Stimulated activated CD8-positive, alpha-beta memory T cell treated with anti-CD3 and anti-CD28 coated beads, Interleukin-15, amount 100 ng/mL, for 48 hours (primary cell): ENCODE measurements at regions not wholly inside any gene's neighbourhood (a gene's known extent, or its start where the extent isn't known, plus 50 kb on each side); places are given as distances from the start of the nearest gene placed in this dataset.
"Not testable (repeated sequence)": the region's sequence is repeated elsewhere in the genome, so short reads cannot be mapped to it uniquely, and the experiment has no call there.

Experiments used
- DNase-seq, 2 donors: peaks; one replicate each; pipeline ENCODE4 v3.0.0-alpha.2; 2020; ENCODE audit warnings: low read depth in 2 of 2

DNA sequence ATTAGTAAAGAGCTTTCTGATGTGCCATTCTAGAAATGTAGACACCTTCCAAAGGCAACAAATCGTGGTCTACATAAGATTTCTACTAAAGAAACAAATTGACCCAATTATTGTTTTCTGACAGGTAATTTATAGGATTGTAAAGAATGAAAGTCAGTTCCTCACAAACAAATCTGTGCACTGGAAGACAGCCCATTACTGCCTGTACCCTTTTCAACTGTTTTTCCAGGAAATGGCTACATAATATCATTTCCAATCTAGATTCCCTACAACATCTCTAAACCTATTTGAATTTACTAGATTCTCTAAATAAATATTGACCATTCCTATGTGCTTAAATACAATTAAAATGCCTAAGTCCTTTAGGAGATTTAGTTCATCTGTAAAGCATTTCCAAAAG lies 939.1 kb downstream of the FSCB start:
- DNase-seq = no peak

DNA sequence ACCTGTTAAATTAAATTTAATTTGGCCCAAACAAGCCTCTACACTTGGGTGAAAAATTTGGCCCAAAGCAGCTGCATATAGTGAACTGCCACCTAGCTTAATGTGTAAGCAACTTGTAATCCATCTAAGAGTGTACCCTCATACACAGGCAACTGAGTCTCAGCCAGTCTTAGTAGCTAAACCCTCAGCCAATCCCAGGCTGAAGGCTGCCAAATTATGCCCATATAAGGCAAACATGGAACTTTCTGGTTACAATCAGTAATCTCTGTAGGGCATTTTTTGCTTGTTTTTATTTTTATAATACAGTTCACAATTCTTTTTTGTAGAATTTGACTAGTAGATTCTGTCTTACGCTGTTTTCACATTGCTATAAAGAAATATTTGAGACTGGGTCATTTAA lies 958.7 kb downstream of the FSCB start:
- no peak for DNase-seq

- DNase-seq = not testable (repeated sequence)
Observed at GRCh38 chr14:43547596-43547995, 959.5 kb downstream of the FSCB start.

DNA sequence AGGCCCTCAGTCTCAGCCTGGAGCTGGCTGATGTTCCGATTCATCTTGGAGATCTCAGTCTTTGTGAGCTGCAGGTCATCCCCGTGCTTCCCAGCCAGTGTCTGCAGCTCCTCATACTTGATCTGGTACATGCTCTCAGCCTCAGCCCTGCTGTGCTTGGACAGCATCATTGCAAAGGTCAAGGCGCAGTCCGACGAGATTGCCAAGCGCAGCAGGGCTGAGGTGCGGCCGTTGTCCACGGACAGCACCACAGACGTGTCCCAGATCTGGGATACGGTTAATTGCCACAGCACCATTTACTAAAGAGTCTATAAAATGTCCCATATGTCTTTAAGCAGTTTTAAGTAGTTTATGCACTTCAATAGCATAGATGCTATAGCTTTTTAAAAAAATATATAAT lies 965.7 kb downstream of the FSCB start:
- DNase-seq = no peak

DNA sequence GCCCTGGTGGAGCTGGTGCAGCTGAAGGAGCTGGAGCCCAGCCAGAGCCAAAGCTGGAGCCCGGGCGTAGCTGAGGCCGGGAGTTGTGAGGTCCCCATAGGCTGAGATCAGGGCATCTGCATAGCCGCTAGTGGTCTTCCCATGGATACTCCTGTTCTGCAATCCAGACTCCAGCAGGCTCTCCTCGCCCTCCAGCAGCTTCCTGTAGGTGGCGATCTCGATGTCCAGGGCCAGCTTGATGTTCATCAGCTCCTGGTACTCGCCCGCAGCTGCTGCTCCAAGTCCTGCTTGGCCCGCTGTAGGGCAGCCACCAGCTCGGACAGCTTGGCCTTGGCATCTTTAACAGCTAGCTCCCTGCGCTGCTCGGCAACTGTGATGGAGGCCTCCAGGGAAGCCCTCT lies 966.1 kb downstream of the FSCB start:
- no peak for DNase-seq

GRCh38 chr14:43539210-43539609 lies 967.9 kb downstream of the FSCB start:
- DNase-seq = no peak

DNA sequence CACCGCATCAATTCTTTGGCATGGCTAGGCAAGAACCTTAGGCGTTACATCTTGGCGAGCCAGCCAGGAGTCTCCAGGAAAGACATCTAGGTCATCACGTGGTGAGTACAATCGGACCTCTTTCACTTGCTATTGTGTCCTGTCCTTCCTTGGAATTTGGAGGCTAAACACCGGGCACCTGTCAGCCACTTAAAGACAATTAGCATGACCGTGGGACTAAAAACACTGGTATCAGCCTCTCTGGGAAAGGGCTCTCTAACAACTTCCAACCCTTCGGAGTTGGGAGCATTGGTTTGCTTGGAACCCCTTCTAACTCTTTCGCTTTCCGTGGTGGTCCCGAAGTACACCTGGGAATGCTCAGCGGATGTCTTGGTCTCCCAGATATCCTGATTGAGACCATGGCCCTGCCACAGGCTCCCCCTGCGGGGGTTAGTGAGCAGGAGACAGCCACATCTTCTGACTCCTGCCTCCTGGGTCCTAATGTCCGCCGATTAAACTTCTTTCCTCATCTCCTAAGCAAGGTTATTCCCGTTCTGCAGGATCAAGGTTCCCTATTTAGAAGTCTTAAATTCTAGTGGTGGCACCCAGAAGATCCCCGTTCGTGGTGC lies 971.7 kb downstream of the FSCB start:
- DNase-seq = no peak

- no peak for DNase-seq
Observed at GRCh38 chr14:43532825-43533416, 974.2 kb downstream of the FSCB start.

DNA sequence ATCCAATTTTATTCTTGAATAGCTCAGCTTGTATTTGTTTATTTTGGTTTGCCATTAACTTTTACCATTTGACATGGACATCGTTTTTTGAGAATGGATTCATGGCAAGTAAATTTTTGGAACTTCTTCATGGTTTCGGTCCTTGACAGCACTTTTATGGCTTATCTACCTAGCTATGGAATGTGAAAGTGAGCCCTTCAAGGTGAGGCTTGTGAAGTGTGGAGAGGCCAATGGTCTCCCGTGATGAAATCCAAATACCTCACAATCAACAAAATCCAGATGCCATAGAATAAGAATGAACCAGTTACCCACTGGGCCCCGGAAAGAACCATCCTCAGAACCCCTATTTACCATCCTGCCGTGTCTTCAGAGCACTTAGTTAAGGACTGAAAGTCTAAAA lies 978.8 kb downstream of the FSCB start:
- no peak for DNase-seq

GRCh38 chr14:43525658-43526057 lies 981.4 kb downstream of the FSCB start:
- DNase-seq = no peak

DNA sequence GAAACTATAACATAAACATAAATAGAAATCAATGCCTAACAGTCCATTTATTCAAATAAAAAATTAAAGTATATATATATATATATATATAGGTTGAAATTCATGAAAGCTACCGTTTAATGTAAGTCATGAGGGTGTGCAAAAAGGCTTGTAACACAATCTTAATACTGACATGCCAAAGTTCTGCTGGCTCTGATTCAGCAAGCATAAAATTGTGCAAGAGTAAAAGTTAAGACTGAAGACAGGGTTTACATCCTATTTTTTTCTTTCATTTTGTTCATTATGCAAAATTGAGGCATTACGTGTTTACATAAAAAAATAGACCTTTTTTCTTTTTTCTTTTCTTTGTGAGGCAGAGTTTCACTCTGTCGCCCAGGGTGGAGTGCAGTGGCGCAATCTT lies 984.2 kb downstream of the FSCB start:
- no peak for DNase-seq

DNA sequence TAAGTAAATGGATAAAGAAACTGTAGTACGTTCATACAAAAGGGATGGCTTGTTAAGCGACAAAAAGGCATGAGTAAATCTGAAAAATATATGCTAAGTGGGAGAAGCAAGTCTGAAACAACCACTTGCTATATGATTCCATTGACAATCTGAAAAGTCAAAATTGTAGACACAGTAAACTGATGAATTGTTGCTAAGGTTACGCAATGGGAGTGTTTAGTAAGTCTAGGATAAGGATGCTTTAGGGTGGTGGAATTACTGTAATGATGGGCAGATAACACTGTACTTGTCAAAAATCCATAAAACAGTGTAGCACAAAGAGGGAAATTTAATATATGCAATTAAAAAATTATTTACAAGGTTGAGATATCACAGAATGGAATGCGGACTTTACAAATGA lies 984.9 kb downstream of the FSCB start:
- DNase-seq = no peak

DNA sequence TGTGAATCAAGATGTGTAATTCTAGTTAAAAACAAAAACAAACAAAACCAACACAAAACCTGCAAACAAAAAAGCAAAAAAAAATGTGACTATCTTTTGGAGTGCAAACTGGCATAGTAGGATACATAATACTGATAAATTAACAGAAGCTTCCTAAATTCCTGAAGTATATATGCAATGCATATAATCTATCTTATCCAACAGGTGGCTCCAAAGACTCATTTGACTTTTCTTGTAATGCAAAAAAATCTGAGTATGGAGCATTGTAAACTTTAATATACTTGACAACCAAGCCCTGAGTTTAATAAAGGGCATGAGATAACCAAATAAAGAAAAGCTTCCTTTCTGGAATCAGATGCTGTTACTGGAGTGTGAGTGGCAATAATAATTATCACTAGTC lies 1003.6 kb downstream of the FSCB start:
- no peak for DNase-seq

DNA sequence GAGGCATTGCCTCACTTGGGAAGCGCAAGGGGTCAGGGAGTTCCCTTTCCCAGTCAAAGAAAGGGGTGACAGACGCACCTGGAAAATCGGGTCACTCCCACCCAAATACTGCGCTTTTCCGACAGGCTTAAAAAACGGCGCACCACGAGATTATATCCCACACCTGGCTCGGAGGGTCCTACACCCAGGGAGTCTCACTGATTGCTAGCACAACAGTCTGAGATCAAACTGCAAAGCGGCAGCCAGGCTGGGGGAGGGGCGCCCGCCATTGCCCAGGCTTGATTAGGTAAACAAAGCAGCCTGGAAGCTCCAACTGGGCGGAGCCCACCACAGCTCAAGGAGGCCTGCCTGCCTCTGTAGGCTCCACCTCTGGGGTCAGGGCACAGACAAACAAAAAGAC lies 1014.7 kb downstream of the FSCB start:
- DNase-seq = not testable (repeated sequence)

- DNase-seq = no peak
Observed at GRCh38 chr14:43483415-43483814, 1023.7 kb downstream of the FSCB start.

GRCh38 chr14:43481864-43482263 lies 1025.2 kb downstream of the FSCB start:
- DNase-seq = no peak

DNA sequence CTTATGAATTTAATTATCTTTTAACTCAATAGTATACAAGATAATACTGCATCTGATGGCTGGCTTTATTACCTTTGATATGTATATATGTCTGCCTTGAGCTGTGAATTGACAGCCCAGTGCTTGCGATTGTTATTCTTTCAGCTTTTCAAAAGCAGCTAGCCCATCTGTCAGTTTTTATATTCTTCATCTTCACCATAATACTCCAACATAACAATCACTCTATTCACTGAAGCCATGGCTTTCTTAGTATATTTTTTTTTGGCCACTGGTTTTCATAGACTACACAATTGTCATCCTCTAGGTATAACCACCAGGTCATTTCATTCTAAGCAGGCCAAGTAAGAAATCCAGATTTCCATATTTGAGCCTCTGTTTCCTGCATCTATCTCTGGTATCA lies 1026.1 kb downstream of the FSCB start:
- DNase-seq = no peak

DNA sequence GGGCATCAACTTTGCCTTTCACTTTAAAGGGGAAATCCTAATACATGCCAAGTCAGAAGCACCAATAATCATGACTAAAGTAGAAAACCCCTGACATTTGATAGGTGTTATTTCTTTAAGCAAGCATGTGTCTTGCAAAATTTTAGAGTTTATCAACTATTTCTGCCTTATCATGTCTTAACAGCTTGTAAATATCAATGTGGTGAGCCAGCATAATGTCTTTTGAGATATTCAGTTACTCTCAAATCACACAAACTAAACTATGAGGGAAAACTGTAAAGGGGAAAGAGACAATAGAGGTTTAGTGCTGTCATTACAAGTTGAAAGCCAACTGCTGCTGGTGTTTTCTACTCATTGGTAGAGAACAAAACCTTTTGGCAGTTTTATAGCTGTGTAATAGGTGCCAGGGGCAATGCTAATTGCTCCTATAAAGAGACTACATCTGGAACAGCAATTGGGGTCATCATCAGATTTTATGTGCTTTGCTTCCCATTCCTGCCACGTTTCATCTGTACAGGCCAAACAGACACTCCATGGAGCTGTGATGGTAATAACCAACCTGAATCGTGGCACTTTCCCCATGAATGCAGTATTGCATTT lies 1027.4 kb downstream of the FSCB start:
- DNase-seq = no peak

DNA sequence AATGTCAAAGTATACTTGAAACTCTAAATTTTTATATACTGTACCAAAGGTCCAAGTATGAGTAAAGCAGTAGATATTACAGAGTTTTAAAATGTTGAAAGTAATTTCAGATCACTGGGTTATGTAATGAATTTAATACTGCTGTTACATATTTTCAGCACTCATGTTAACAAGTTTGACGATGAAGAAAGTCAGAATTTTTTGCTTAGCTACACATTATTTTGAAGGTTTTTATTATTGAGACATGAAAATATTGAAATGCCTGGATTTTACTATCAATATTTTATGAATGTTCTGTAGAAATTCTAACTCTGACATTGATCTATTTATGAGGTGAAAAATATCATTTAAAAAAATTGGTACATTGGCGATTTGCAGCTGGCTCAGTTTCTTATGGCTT lies 1030.3 kb downstream of the FSCB start:
- DNase-seq = no peak

DNA sequence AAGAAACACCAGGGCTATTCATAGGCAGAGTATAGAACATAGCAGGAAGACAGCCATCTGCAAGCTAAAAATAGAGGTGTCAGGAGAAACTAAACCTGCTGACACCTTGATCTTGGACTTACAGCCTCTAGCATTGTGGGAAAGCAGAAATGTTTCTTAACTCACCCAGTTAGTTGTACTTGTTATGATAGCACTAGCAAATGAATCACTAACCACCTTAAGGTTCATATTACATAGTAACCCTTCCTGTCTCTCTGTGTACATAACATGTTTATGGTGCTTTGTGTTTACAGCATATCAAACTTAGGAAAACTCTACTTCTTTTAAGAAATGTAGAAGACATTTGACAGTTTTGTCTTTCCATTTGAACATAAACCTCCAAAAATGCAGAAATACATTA lies 1031.3 kb downstream of the FSCB start:
- no peak for DNase-seq

- DNase-seq = no peak
Observed at GRCh38 chr14:43471595-43471994, 1035.5 kb downstream of the FSCB start.

GRCh38 chr14:43464968-43465367 lies 1042.1 kb downstream of the FSCB start:
- no peak for DNase-seq

DNA sequence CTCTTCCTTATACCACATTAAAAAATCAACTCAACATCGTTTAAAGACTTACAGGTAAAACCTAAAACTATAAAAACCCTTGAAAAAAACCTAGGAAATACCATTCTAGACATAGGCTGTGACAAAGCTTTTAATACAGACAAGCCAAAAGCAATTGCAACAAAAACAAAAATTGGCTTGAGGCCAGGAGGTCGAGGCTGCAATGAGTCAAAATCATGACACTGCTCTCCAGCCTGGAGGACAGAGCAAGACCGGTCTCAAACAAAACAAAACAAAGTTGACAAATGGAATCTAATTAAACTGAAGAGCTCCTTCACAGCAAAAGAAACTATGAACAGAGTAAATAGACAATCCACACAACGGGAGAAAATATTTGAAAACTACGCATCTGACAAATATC lies 1057.8 kb downstream of the FSCB start:
- no peak for DNase-seq

DNA sequence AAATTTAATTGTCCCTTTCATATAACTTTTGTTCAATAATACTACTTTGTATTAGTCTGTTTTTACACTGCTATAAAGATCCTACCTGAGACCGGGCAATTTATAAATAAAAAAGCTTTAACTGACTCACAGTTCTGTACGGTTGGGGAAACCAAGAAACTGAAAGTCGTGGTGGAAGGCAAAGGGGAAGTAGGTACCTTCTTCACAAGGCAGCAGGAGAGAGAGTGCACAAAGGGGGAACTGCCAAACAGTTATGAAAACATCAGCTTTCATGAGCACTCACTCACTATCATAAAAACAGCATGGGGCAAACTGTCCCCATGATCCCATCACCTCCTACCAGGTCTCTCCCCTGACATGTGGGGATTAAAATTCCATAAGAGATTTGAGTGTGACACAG lies 1069.0 kb downstream of the FSCB start:
- no peak for DNase-seq
